ENCODE measurements at regions not wholly inside any gene's neighbourhood (a gene's known extent, or its start where the extent isn't known, plus 50 kb on each side); places are given as distances from the start of the nearest gene placed in this dataset.

DNA sequence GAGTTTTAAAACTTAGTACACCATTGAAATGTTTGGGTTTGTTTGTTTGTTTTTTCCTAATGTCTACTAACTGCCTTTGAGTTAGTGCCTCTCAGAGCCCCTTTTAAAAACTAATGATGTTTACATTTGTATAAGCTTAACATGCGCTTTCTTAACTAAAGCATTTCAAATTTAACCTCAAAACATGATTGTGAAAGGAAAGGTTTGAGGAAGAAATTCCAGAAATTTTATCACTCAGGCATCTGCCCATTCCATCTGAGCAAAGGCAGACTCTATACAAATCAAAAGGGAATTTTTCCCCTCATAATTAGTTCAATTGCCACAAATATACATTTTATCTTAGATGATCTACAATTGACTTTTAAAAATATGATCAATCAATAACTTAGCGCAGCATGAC lies 230.7 kb upstream of the CAND1 start:
- no peaks in the 10 kb centered on the region for H3K9me3 ChIP-seq (ENCODE audit: low read length)
- no peaks in the 10 kb centered on the region for H4K20me1 ChIP-seq (ENCODE audit: insufficient read depth, low read length)
- ChIA-PET POLR2A (no interaction called here), CTCF (ENCODE audit: unreplicated experiment) (no interaction called here)
- no peak overlapping the region for H3K27ac ChIP-seq (ENCODE audit: low read depth, low read length, poor library complexity, severe bottlenecking)
- BruUV-seq (replicated peaks) = no TSS peak
- H3K4me2 ChIP-seq (ENCODE audit: low read length) = no peak overlapping the region
- no peak for DNase-seq (ENCODE audit: low spot score)
- H3K4me3 ChIP-seq (ENCODE audit: low read depth, low read length, poor library complexity, severe bottlenecking) = no peak overlapping the region
- no peaks in the 10 kb centered on the region for H3K4me1 ChIP-seq (ENCODE audit: insufficient read depth, low read length, poor library complexity, severe bottlenecking)
- H3K9me2 ChIP-seq (ENCODE audit: insufficient read depth, low read length) = no peaks in the 10 kb centered on the region
- TF ChIP-seq, protein P1, sequence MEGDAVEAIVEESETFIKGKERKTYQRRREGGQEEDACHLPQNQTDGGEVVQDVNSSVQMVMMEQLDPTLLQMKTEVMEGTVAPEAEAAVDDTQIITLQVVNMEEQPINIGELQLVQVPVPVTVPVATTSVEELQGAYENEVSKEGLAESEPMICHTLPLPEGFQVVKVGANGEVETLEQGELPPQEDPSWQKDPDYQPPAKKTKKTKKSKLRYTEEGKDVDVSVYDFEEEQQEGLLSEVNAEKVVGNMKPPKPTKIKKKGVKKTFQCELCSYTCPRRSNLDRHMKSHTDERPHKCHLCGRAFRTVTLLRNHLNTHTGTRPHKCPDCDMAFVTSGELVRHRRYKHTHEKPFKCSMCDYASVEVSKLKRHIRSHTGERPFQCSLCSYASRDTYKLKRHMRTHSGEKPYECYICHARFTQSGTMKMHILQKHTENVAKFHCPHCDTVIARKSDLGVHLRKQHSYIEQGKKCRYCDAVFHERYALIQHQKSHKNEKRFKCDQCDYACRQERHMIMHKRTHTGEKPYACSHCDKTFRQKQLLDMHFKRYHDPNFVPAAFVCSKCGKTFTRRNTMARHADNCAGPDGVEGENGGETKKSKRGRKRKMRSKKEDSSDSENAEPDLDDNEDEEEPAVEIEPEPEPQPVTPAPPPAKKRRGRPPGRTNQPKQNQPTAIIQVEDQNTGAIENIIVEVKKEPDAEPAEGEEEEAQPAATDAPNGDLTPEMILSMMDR (conservative IDR thresholded peaks at IDR 0.05; ENCODE audit: low read length) = no peak
- no peak for TF ChIP-seq EZH2phosphoT487 (IDR thresholded peaks at IDR 0.05; ENCODE audit: borderline replicate concordance, low read depth, low read length)
- intact Hi-C loops (cut with micrococcal nuclease; ENCODE audit: unreplicated experiment) = no loop called here
- H3K79me2 ChIP-seq (ENCODE audit: insufficient read depth, low read depth, low read length) = no peaks in the 10 kb centered on the region
- no peaks in the 10 kb centered on the region for H3K36me3 ChIP-seq (ENCODE audit: insufficient read depth, low read length)
- H2AFZ ChIP-seq (ENCODE audit: low read length) = no peak overlapping the region

DNA sequence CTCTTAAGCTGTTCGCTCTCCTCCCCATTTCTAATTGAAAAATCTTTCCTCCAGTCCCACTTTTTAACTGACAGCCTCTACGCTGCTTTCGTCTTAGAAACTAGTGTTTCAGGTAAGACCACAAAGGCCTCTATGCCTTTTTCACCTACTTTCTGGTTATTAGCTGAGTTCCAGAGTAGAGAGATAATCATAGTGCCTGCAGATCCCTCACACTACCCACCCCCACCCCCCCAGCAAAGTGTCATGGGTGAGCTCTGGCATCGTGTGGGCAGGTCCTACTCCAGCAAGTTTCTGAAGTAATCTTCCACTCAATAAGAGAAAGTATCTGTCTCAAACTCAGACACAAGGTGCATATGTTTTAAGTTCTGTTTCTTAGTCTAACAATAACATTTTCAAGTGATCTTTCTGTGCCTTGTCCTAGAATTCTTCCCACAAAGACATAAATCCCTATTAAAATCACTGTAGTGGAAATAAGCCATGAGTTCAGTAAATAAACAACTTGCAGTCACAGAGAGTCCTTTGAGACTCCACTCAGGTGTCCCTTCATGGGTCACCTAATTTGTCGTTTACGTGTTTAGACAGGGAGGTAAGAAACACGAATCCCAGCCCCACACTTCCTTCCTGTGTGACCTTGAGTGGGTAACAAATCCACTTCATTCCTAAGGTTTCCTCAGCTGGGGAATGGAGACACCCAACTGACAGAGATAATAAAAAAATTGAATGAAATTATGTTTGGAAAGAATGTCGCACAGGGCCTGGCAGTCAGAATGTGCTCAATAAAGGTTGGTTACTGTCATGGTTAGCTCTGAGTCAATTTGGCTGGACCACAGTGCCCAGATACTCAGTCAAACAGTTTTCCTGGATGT lies 228.9 kb upstream of the CAND1 start:
- H3K27ac ChIP-seq (ENCODE audit: low read depth, low read length, poor library complexity, severe bottlenecking) = no peak overlapping the region
- no TSS peak for BruUV-seq (replicated peaks)
- H3K79me2 ChIP-seq (ENCODE audit: insufficient read depth, low read depth, low read length) = no peaks in the 10 kb centered on the region
- H3K4me3 ChIP-seq (ENCODE audit: low read depth, low read length, poor library complexity, severe bottlenecking) = no peak overlapping the region
- no peaks in the 10 kb centered on the region for H3K36me3 ChIP-seq (ENCODE audit: insufficient read depth, low read length)
- H3K4me1 ChIP-seq (ENCODE audit: insufficient read depth, low read length, poor library complexity, severe bottlenecking) = no peaks in the 10 kb centered on the region
- ChIA-PET POLR2A (no interaction called here), CTCF (ENCODE audit: unreplicated experiment) (no interaction called here)
- H3K9me2 ChIP-seq (ENCODE audit: insufficient read depth, low read length) = no peaks in the 10 kb centered on the region
- TF ChIP-seq EZH2phosphoT487 (IDR thresholded peaks at IDR 0.05; ENCODE audit: borderline replicate concordance, low read depth, low read length) = no peak
- TF ChIP-seq, protein P1 (conservative IDR thresholded peaks at IDR 0.05; ENCODE audit: low read length) = no peak
- H2AFZ ChIP-seq (ENCODE audit: low read length) = no peak overlapping the region
- no peaks in the 10 kb centered on the region for H4K20me1 ChIP-seq (ENCODE audit: insufficient read depth, low read length)
- H3K9me3 ChIP-seq (ENCODE audit: low read length) = no peaks in the 10 kb centered on the region
- no peak overlapping the region for H3K4me2 ChIP-seq (ENCODE audit: low read length)
- no peak for DNase-seq (ENCODE audit: low spot score)
- intact Hi-C loops (cut with micrococcal nuclease; ENCODE audit: unreplicated experiment) = no loop called here

DNA sequence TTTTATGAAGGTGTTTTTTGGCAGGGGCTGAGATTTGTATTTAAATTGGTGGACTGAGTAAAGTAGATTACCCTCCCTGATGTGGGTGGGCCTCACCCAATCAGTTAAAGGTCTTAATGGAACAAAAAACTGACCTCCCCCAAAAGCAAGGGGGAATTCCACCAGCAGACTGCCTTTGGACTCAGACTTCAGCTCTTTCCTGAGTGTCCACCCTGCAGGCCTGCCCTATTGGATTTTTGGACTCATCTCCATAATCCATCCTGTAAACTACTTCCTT lies 228.4 kb upstream of the CAND1 start:
- Histone ChIP-seq H3K4me1 (ENCODE audit: insufficient read depth, low read length, poor library complexity, severe bottlenecking) (no peaks in the 10 kb centered on the region), H3K4me3 (ENCODE audit: low read depth, low read length, poor library complexity, severe bottlenecking) (no peak overlapping the region), H3K4me2 (ENCODE audit: low read length) (no peak overlapping the region), H3K79me2 (ENCODE audit: insufficient read depth, low read depth, low read length) (no peaks in the 10 kb centered on the region), H4K20me1 (ENCODE audit: insufficient read depth, low read length) (no peaks in the 10 kb centered on the region), H3K9me3 (ENCODE audit: low read length) (no peaks in the 10 kb centered on the region), H3K27ac (ENCODE audit: low read depth, low read length, poor library complexity, severe bottlenecking) (no peak overlapping the region), H3K9me2 (ENCODE audit: insufficient read depth, low read length) (no peaks in the 10 kb centered on the region), H2AFZ (ENCODE audit: low read length) (no peak overlapping the region), H3K36me3 (ENCODE audit: insufficient read depth, low read length) (no peaks in the 10 kb centered on the region)
- intact Hi-C loops (cut with micrococcal nuclease; ENCODE audit: unreplicated experiment) = no loop called here
- CTCF ChIA-PET (ENCODE audit: unreplicated experiment) = no interaction called here
- TF ChIP-seq, protein P1 (conservative IDR thresholded peaks at IDR 0.05; ENCODE audit: low read length) = no peak
- TF ChIP-seq EZH2phosphoT487 (IDR thresholded peaks at IDR 0.05; ENCODE audit: borderline replicate concordance, low read depth, low read length) = no peak
- no peak for DNase-seq (ENCODE audit: low spot score)
- no TSS peak for BruUV-seq (replicated peaks)
- POLR2A ChIA-PET = no interaction called here
